B cell (primary cell): ENCODE measurements at regions not wholly inside any gene's neighbourhood (a gene's known extent, or its start where the extent isn't known, plus 50 kb on each side); places are given as distances from the start of the nearest gene placed in this dataset.

Experiments
- ATAC-seq: fragments of 200-7000 bp; cut with Tn5 transposase; one replicate; pipeline ENCODE4 v1.10.0; 2021; ENCODE audit warnings: low read depth, mild to moderate bottlenecking, moderate number of reproducible peaks, moderate library complexity
- CTCF ChIA-PET: fragments of 350-600 bp; sonication (Branson Sonifier 250); formaldehyde crosslinking; loops from one replicate; lab custom pipeline; 2021; ENCODE audit warnings: antibody characterized with exemption, inconsistent platforms; lab: Charles Lee
- POLR2A ChIA-PET: fragments of 350-600 bp; sonication (Branson Sonifier 250); formaldehyde crosslinking; loops from one replicate; lab custom pipeline; 2021; ENCODE audit warnings: antibody characterized with exemption; lab: Charles Lee
- DNase-seq: peaks from one replicate; pipeline ENCODE4 v3.0.0; 2013
- H2AFZ ChIP-seq: 2 replicates; pipeline ENCODE4 v1.6.1; 2012; ENCODE audit warnings: mild to moderate bottlenecking, low read depth, low read length; ENCODE audit not compliant: insufficient read depth, poor library complexity, severe bottlenecking
- H3K27ac ChIP-seq, 2 donors: 1 replicate in 1 of 2; 2 replicates in 1 of 2; pipeline ENCODE4 v1.5.1; 2012 to 2013; ENCODE audit warnings: low read length in 2 of 2, mild to moderate bottlenecking in 2 of 2, moderate library complexity in 1 of 2
- H3K27me3 ChIP-seq, 4 experiments: fragments of 200-600 bp in 1 of 4; sonication (generic) in 1 of 4; replicated peaks in 1 of 4; 1 replicate in 2 of 4; 2 replicates in 2 of 4; pipeline versions ENCODE4 v1.6.1 to v1.7.0; 2013 to 2016; ENCODE audit warnings: low read length in 3 of 4, mild to moderate bottlenecking in 2 of 4, mixed read lengths in 1 of 4, moderate library complexity in 1 of 4; ENCODE audit not compliant: insufficient read depth in 4 of 4, control insufficient read depth in 3 of 4; ENCODE audit errors: control extremely low read depth in 1 of 4
- H3K36me3 ChIP-seq, 2 experiments: replicated peaks in 1 of 2; 1 replicate in 1 of 2; 2 replicates in 1 of 2; pipeline versions ENCODE4 v1.6.1 to v1.7.1; 2013; ENCODE audit warnings: low read length in 1 of 2; ENCODE audit not compliant: insufficient read depth in 2 of 2, control insufficient read depth in 1 of 2; ENCODE audit errors: control extremely low read depth in 1 of 2, extremely low read depth in 1 of 2
- H3K4me1 ChIP-seq, 2 donors: fragments of 200-600 bp in 1 of 2; sonication (generic) in 1 of 2; 1 replicate in 1 of 2; 2 replicates in 1 of 2; pipeline versions ENCODE4 v1.5.1 to v1.6.1; 2013 to 2017; ENCODE audit warnings: low read length in 2 of 2; ENCODE audit not compliant: control insufficient read depth in 2 of 2, insufficient read depth in 2 of 2
- H3K4me2 ChIP-seq: replicated peaks from 2 replicates; pipeline ENCODE3; 2012; ENCODE audit warnings: mild to moderate bottlenecking, low read depth, low read length; ENCODE audit not compliant: poor library complexity, severe bottlenecking
- H3K4me3 ChIP-seq, 5 experiments: fragments of 200-600 bp in 1 of 5; sonication (generic) in 1 of 5; 1 replicate in 3 of 5; 2 replicates in 2 of 5; pipeline versions ENCODE4 v1.5.1 to v1.7.0; 2011 to 2016; ENCODE audit warnings: low read length in 4 of 5, mild to moderate bottlenecking in 4 of 5, low read depth in 2 of 5, control low read depth in 1 of 5, moderate library complexity in 1 of 5; ENCODE audit not compliant: insufficient read depth in 1 of 5; ENCODE audit errors: control extremely low read depth in 1 of 5, extremely low read depth in 1 of 5
- H3K79me2 ChIP-seq: fragments of 200-600 bp; sonication (generic); one replicate; pipeline ENCODE4 v1.6.0; 2016; ENCODE audit warnings: low read length; ENCODE audit not compliant: control insufficient read depth, insufficient read depth
- H3K9ac ChIP-seq: fragments of 200-600 bp; sonication (generic); 2 replicates; pipeline ENCODE4 v1.6.1; 2017; ENCODE audit warnings: mild to moderate bottlenecking, low read length, moderate library complexity
- H3K9me3 ChIP-seq, 3 donors: one replicate each; pipeline versions ENCODE4 v1.6.1 to v1.7.1; 2013; ENCODE audit warnings: low read length in 2 of 3; ENCODE audit not compliant: control insufficient read depth in 2 of 3, insufficient read depth in 1 of 3; ENCODE audit errors: control extremely low read depth in 1 of 3
- H4K20me1 ChIP-seq: 2 replicates; pipeline ENCODE4 v1.6.0; 2012; ENCODE audit warnings: mild to moderate bottlenecking, low read length; ENCODE audit not compliant: insufficient read depth, control insufficient read depth, poor library complexity, severe bottlenecking
- H3K27ac Mint-ChIP-seq: one replicate; pipeline ENCODE4 v1.8.0; 2021; ENCODE audit warnings: mixed read lengths
- H3K27me3 Mint-ChIP-seq: one replicate; pipeline ENCODE4 v1.8.0; 2021; ENCODE audit warnings: mixed read lengths
- H3K4me1 Mint-ChIP-seq: one replicate; pipeline ENCODE4 v1.8.0; 2021; ENCODE audit warnings: mixed read lengths
- H3K4me3 Mint-ChIP-seq: one replicate; pipeline ENCODE4 v1.8.0; 2021; ENCODE audit warnings: mixed read lengths
- H3K9me3 Mint-ChIP-seq: one replicate; pipeline ENCODE4 v1.8.0; 2022; ENCODE audit warnings: mixed read lengths; ENCODE audit not compliant: insufficient read depth
- EZH2 ChIP-seq: IDR thresholded peaks from 2 replicates; pipeline ENCODE4 v1.6.1; 2012; ENCODE audit warnings: borderline replicate concordance, low read depth, mild to moderate bottlenecking, moderate library complexity, low read length; ENCODE audit not compliant: insufficient read depth, poor library complexity, severe bottlenecking
- WGBS: methylation state at CpG from one replicate; pipeline ENCODE4 v1.1.5; 2013; ENCODE audit warnings: missing lambda C conversion rate; ENCODE audit not compliant: insufficient coverage; 5-methylcytosine and 5-hydroxymethylcytosine counted together
- intact Hi-C: fragments of 100-400 bp; cut with micrococcal nuclease; formaldehyde crosslinking; loops from one replicate; pipeline ENCODE4 v1.10.0; 2022
- TF ChIP-seq, protein P1 (sequence below): fragments of 200-600 bp; IDR thresholded peaks from one replicate; pipeline ENCODE4 v1.8.0; 2022; ENCODE audit warnings: antibody characterized with exemption, mild to moderate bottlenecking

DNA sequence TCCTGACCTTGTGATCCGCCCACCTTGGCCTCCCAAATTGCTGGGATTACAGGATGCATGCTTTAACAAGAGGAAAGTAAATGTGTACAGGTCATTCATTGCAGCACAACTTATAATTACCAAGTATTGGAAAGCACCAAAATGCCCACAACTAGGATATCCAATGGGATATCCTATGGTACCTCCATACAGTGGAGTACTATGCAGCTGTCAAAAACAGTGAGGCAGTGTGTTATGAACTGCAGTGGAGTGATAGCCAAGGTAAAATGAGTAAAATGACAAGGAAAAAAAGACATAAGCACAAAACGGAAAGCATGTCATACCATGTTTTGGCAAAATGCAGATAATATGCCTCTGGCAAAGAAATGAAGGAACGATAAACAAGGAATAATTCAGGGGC, 87.6 kb downstream of the FOXL1 start:
- 92% methylated on average over 1 of the region's 3 CpGs for WGBS
- H3K4me3 ChIP-seq = no peak overlapping the region
- H3K36me3 ChIP-seq = no peaks in the 10 kb centered on the region
- ChIA-PET CTCF (no interaction called here), POLR2A (no interaction called here)
- TF ChIP-seq, protein P1, sequence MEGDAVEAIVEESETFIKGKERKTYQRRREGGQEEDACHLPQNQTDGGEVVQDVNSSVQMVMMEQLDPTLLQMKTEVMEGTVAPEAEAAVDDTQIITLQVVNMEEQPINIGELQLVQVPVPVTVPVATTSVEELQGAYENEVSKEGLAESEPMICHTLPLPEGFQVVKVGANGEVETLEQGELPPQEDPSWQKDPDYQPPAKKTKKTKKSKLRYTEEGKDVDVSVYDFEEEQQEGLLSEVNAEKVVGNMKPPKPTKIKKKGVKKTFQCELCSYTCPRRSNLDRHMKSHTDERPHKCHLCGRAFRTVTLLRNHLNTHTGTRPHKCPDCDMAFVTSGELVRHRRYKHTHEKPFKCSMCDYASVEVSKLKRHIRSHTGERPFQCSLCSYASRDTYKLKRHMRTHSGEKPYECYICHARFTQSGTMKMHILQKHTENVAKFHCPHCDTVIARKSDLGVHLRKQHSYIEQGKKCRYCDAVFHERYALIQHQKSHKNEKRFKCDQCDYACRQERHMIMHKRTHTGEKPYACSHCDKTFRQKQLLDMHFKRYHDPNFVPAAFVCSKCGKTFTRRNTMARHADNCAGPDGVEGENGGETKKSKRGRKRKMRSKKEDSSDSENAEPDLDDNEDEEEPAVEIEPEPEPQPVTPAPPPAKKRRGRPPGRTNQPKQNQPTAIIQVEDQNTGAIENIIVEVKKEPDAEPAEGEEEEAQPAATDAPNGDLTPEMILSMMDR = no peak
- no peak for TF ChIP-seq EZH2
- H4K20me1 ChIP-seq = no peaks in the 10 kb centered on the region
- Mint-ChIP-seq H3K4me3 (no peak overlapping the region), H3K4me1 (peaks cover 6% of the 10 kb centered on the region), H3K27ac (no peak overlapping the region), H3K9me3 (peaks cover 2% of the 10 kb centered on the region), H3K27me3 (peaks cover 18% of the 10 kb centered on the region)
- intact Hi-C loops = no loop called here
- no peak overlapping the region for H3K9ac ChIP-seq
- peaks cover 0 to 4% (median 0%) of the 10 kb centered on the region in 3 donors for H3K9me3 ChIP-seq
- H3K79me2 ChIP-seq = no peaks in the 10 kb centered on the region
- ATAC-seq = no peak
- no peaks in the 10 kb centered on the region for H3K4me1 ChIP-seq
- DNase-seq = no peak
- H2AFZ ChIP-seq = no peak overlapping the region
- H3K27ac ChIP-seq = no peak overlapping the region
- H3K27me3 ChIP-seq = no peaks in the 10 kb centered on the region
- no peak overlapping the region for H3K4me2 ChIP-seq

DNA sequence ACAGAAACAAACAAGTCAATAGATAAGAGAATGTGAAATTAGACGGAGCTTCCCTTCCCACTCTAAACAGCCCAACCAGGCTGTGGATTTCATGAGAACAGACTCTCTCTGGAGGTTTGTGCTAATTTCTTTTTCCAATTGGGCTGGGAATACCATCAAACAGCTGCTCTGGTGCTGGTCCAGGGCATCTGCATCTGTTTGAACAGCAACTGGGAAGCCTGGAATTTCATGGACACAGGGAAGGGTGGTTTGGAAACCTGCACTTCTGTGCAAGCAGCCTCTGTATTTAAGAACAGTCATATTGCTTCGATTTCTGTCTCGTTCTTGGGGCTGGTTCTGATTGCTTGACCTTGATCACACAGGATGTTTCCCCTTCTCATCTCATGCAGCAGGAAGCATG, 88.7 kb downstream of the FOXL1 start:
- H4K20me1 ChIP-seq = no peaks in the 10 kb centered on the region
- Mint-ChIP-seq H3K4me3 (no peak overlapping the region), H3K27ac (no peak overlapping the region), H3K9me3 (peaks cover 2% of the 10 kb centered on the region), H3K27me3 (peaks cover 18% of the 10 kb centered on the region), H3K4me1 (peaks cover 6% of the 10 kb centered on the region)
- H3K27ac ChIP-seq = no peak overlapping the region
- H3K79me2 ChIP-seq = no peaks in the 10 kb centered on the region
- no peaks in the 10 kb centered on the region for H3K4me1 ChIP-seq
- H2AFZ ChIP-seq = no peak overlapping the region
- H3K9ac ChIP-seq = no peak overlapping the region
- WGBS = 100% methylated on average over 2 of the region's 3 CpGs
- no peaks in the 10 kb centered on the region for H3K36me3 ChIP-seq
- H3K4me2 ChIP-seq = no peak overlapping the region
- ATAC-seq (no peak), DNase-seq (no peak)
- no peaks in the 10 kb centered on the region for H3K27me3 ChIP-seq
- intact Hi-C loops = no loop called here
- ChIA-PET CTCF (no interaction called here), POLR2A (no interaction called here)
- H3K4me3 ChIP-seq = no peak overlapping the region
- peaks cover 0 to 4% (median 0%) of the 10 kb centered on the region in 3 donors for H3K9me3 ChIP-seq
- no peak for TF ChIP-seq EZH2
- TF ChIP-seq, protein P1 = no peak
